Activated naive CD8-positive, alpha-beta T cell treated with anti-CD3 and anti-CD28 coated beads, Interleukin-2, amount 10 ng/mL, durations not matched to agents 7 days and 5 days (primary cell): ENCODE measurements at regions not wholly inside any gene's neighbourhood (a gene's known extent, or its start where the extent isn't known, plus 50 kb on each side); places are given as distances from the start of the nearest gene placed in this dataset.
"Not testable (repeated sequence)": the region's sequence is repeated elsewhere in the genome, so short reads cannot be mapped to it uniquely, and the experiment has no call there.

ENCODE experiments used
- ATAC-seq: fragments of 150-1000 bp; cut with Tn5 transposase; one replicate; pipeline ENCODE4 v1.10.0; 2021; ENCODE audit warnings: low read depth, moderate library complexity
- POLR2A ChIA-PET: fragments of 350-600 bp; sonication (Branson Sonifier 250); formaldehyde crosslinking; loops from one replicate; lab custom pipeline; 2021; ENCODE audit warnings: antibody characterized with exemption; lab: Charles Lee
- DNase-seq: peaks from one replicate; pipeline ENCODE4 v3.0.0; 2021
- H3K27ac Mint-ChIP-seq: one replicate; pipeline ENCODE4 v1.8.0; 2022; ENCODE audit warnings: mild to moderate bottlenecking, mixed read lengths
- H3K27me3 Mint-ChIP-seq: one replicate; pipeline ENCODE4 v1.8.0; 2022; ENCODE audit warnings: mild to moderate bottlenecking, moderate library complexity, mixed read lengths
- H3K36me3 Mint-ChIP-seq: one replicate; pipeline ENCODE4 v1.8.0; 2021; ENCODE audit warnings: mild to moderate bottlenecking, mixed read lengths
- H3K4me1 Mint-ChIP-seq: one replicate; pipeline ENCODE4 v1.8.0; 2021; ENCODE audit warnings: mixed read lengths
- H3K4me3 Mint-ChIP-seq: one replicate; pipeline ENCODE4 v1.8.0; 2022; ENCODE audit warnings: mild to moderate bottlenecking, moderate library complexity, mixed read lengths
- H3K9me3 Mint-ChIP-seq: one replicate; pipeline ENCODE4 v1.8.0; 2021; ENCODE audit warnings: mixed read lengths

DNA sequence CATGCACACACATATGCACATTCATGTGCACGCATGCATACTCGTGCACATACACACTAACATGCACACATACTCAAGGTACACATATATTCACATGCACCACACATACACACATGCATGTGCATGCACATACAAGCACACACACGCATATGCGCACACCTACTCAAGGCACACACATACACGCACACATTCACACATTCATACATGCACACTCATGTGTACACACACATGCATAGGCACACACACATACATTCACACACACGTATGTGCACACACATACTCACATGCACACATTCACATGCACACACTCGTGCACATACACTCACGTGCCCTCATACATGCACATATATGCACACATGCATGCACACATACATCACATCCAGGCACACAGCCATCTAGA lies 489.0 kb downstream of the MN1 start:
- DNase-seq = no peak
- Mint-ChIP-seq H3K9me3 (peaks cover 6% of the 10 kb centered on the region), H3K4me1 (peaks cover 2% of the 10 kb centered on the region), H3K27me3 (peaks cover 5% of the 10 kb centered on the region), H3K36me3 (no peaks in the 10 kb centered on the region), H3K27ac (no peak overlapping the region), H3K4me3 (no peak overlapping the region)
- ATAC-seq = no peak
- POLR2A ChIA-PET = no interaction called here

DNA sequence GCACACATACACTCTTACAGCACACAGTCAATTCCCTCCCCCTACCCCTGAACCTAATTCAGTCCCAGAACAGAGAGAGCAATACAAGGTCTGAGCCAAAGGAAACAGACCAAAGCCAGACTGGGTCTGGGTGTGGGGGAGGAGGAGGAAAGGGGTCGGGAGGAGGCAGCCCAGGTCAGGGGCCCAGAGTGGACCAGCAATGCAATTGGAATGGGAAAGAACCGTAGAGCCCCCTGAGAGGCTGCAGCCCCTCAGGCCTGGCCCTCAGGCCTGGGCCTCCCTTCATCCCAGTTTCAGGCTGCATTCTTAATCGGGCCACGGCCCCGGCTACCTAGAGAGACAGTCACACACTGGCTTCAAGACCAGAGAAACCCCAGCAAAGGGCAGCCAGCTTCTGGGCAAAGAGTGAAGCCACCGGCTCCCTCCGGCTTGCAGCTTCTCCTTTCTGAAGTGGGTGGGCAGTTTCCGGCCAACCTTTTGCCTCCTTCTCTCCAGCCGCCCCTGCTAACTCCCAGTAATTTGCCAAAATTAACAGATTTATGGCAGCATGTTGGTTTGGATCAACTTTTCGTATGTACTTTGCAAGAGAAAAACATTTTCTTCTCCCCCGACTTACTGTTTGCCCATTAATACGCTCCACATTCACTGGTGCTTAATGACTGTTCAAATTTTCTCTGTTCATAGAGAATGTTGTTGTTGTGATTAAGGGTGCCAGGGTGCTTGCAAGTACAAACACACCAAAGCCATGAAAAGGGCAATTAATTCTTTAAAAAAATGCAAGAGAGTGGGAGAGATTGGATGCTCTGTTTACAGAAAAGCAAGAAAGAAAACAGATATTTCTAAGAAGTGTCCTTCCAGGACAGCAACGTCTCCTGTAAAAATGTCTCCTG lies 488.3 kb downstream of the MN1 start:
- peaks cover 4% of the 10 kb centered on the region for H3K9me3 Mint-ChIP-seq
- no peak for ATAC-seq
- DNase-seq = no peak
- H3K27me3 Mint-ChIP-seq = peaks cover 5% of the 10 kb centered on the region
- H3K36me3 Mint-ChIP-seq = no peaks in the 10 kb centered on the region
- H3K4me1 Mint-ChIP-seq = no peaks in the 10 kb centered on the region
- H3K4me3 Mint-ChIP-seq = no peak overlapping the region
- POLR2A ChIA-PET = no interaction called here
- no peak overlapping the region for H3K27ac Mint-ChIP-seq

DNA sequence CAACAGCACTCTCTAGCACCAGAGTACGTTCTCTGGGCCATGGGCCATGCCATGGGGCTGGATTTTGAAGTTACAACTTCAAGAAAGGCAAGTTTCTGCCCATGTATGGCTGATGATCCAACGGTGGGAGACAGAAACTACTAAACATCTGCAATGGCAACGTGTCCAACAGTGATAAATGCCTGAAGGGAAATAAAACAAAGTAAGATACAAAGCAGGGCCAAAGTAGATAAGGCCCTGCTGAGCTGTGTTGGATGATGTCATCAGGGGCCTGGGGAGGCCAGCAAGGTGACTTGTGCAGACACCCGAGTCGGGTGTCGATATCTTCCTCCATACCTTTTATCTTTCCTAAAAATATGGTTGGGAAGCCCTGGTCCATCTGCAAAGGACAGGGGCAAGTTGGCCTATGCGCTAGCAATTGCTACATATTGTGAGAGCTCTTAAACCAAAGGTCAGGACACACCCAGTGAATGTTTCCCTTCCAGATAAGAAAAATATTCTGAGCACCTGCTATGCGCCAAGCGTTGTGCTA lies 487.2 kb downstream of the MN1 start:
- Mint-ChIP-seq H3K4me3 (no peak overlapping the region), H3K27me3 (peaks cover 8% of the 10 kb centered on the region), H3K36me3 (no peaks in the 10 kb centered on the region), H3K27ac (no peak overlapping the region), H3K9me3 (peaks cover 1% of the 10 kb centered on the region), H3K4me1 (no peaks in the 10 kb centered on the region)
- DNase-seq = no peak
- ATAC-seq = no peak
- POLR2A ChIA-PET = no interaction called here

DNA sequence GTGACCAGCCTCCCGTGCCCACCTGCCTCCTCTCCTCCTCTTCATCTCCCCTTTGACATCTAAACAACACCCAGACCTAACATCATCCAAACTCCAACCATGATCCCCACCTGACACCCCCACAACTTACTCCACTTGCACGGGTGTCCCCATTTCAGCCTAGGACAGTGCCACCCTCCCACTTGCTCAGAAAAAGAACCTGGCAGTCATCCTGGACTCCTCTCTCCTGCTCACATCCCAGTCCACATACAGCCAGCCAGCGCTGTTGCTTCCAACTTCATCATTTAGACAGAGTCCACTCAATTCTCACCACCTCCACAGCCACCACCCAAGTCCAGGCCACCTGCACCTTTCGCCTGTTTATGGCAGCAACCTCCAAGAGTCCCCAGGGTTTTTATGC lies 485.7 kb downstream of the MN1 start:
- DNase-seq (no peak), ATAC-seq (no peak)
- Mint-ChIP-seq H3K4me1 (no peaks in the 10 kb centered on the region), H3K4me3 (no peak overlapping the region), H3K27ac (no peak overlapping the region), H3K9me3 (peaks cover 3% of the 10 kb centered on the region), H3K36me3 (no peaks in the 10 kb centered on the region), H3K27me3 (peaks cover 13% of the 10 kb centered on the region)
- POLR2A ChIA-PET = no interaction called here

DNA sequence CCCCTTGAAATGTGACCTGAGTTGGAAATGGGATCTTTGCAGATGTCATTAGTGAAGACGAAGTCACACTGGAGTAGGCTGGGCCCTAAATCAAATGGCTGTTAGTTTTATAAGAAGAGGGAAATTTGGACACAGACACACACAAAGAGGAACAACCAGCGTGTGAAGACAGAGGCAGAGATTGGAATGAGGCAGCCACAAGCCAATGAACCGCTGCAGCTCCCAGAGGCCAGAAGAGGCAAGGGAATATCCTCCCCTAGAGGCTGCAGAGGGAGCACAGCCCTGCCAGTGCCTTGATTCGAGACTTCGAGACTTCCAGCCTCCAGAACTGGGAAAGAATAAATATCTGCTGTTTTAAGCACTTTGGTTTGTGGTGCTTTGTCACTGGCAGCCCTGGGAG lies 484.5 kb downstream of the MN1 start:
- POLR2A ChIA-PET = no interaction called here
- DNase-seq (no peak), ATAC-seq (no peak)
- Mint-ChIP-seq H3K27me3 (peaks cover 13% of the 10 kb centered on the region), H3K4me1 (no peaks in the 10 kb centered on the region), H3K4me3 (no peak overlapping the region), H3K27ac (no peak overlapping the region), H3K9me3 (peaks cover 3% of the 10 kb centered on the region), H3K36me3 (no peaks in the 10 kb centered on the region)

DNA sequence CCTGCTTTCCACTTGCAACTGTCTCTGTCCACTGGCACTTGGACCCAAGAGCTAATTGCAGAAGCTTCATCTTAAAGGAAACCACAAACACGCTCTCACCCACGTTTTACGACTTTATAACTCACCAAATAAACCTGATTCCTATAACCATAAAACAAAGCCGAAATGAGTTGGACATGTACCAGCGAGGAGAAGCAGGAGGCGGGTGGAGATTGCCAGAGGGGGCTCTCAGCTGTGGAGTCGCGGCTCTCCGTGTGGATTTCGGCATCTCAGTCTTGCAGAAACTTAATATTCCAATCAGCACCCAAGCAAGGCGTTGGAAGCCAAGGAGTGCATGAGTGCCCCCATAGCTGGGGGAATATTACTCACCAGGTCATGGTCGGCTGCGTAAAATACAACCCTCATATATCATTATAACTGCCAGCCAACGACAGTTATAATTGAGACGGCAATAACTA lies 483.6 kb downstream of the MN1 start:
- H3K4me1 Mint-ChIP-seq = no peaks in the 10 kb centered on the region
- H3K36me3 Mint-ChIP-seq = no peaks in the 10 kb centered on the region
- no peak overlapping the region for H3K27ac Mint-ChIP-seq
- peaks cover 13% of the 10 kb centered on the region for H3K27me3 Mint-ChIP-seq
- POLR2A ChIA-PET = no interaction called here
- DNase-seq (no peak), ATAC-seq (no peak)
- H3K9me3 Mint-ChIP-seq = peaks cover 3% of the 10 kb centered on the region
- H3K4me3 Mint-ChIP-seq = no peak overlapping the region

DNA sequence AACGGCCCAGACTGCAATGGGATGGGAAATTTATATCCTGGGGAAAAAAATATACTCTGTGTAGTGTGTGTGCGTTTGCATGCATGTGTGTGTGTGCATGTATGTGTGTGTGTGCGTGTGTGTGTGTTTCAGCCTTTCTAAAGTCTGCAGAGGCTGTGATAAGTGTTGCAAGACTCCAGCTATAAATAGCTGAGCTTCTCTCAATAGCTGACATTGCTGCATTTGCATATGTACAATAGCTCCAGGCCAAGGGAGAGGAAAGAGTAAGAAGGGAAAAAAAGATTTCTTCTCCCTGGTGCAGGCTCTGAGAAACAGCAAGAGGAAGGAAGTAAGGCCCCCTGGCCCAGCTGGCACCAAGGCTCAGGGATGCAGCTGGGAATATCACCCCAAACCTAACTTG lies 483.0 kb downstream of the MN1 start:
- Mint-ChIP-seq H3K27ac (no peak overlapping the region), H3K36me3 (no peaks in the 10 kb centered on the region), H3K4me3 (no peak overlapping the region), H3K4me1 (no peaks in the 10 kb centered on the region), H3K9me3 (peaks cover 3% of the 10 kb centered on the region), H3K27me3 (peaks cover 13% of the 10 kb centered on the region)
- ATAC-seq (no peak), DNase-seq (no peak)
- POLR2A ChIA-PET = no interaction called here

DNA sequence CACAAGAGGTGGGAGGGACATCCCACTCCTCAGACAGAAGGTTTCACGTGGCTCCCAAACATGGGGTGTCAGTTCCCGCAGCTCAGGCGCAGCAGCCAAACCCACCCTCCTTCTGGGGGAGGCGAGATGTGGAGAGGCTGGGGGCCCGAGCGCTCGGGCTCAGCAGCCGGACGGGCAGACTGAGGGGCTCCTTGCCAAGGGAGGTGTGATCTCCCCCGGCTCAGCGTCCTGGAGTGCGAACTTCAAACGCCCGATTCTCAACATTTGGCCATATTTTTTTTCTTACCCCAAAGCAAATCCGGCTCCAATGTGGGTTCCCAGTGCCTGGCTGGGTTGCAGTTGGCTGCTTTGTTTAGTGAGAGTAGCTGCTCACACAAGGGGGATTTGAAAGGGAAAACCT lies 477.9 kb downstream of the MN1 start:
- no peaks in the 10 kb centered on the region for H3K4me1 Mint-ChIP-seq
- peaks cover 14% of the 10 kb centered on the region for H3K27me3 Mint-ChIP-seq

DNA sequence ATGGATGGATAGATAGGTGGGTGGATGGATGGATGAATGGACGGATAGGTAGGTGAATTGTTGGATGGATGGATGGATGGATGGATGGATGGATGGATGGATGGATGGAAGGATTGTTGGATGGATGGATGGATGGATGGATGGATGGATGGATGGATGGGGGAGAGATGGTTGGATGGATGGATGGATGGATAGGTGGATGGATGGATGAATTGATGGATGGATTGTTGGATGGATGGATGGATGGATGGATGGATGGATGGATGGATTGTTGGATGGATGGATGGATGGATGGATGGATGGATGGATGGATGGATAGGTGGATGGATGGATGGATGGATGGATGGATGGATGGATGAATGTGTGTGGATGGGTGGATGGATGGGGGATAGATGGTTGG lies 476.6 kb downstream of the MN1 start:
- H3K27ac Mint-ChIP-seq, DNase-seq, H3K36me3 Mint-ChIP-seq, POLR2A ChIA-PET, ATAC-seq, H3K4me1 Mint-ChIP-seq, H3K4me3 Mint-ChIP-seq, H3K9me3 Mint-ChIP-seq: not testable (repeated sequence)
- H3K27me3 Mint-ChIP-seq = peaks cover 14% of the 10 kb centered on the region

More for the DNA sequence above, 477.9 kb downstream of the MN1 start:
- H3K36me3 Mint-ChIP-seq = no peaks in the 10 kb centered on the region
- H3K9me3 Mint-ChIP-seq = peaks cover 3% of the 10 kb centered on the region
- no peak for ATAC-seq
- no peak for DNase-seq
- POLR2A ChIA-PET = no interaction called here
- H3K4me3 Mint-ChIP-seq = no peak overlapping the region
- no peak overlapping the region for H3K27ac Mint-ChIP-seq

DNA sequence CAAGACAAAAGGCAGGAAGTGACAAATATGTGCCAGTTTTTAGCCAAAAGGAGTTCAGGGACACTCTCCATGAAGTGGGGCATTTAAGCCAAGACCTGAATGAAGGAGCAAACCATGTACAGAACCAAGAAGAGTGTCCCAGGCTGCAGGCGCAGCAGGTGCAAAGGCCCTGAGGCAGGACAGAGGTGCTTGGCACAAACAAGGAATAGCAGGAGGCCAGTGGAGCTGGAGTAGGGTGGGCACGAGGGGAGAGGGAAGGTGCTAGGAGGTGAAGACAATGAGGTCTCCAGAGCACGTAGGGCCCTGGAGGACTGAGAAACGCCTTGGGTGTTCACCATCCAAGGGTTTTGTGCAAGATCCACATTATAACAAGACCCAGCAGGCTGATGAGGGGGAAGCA lies 474.1 kb downstream of the MN1 start:
- no peak for ATAC-seq
- Mint-ChIP-seq H3K27me3 (peaks cover 17% of the 10 kb centered on the region), H3K36me3 (no peaks in the 10 kb centered on the region), H3K9me3 (peaks cover 1% of the 10 kb centered on the region), H3K4me1 (peaks cover 2% of the 10 kb centered on the region), H3K4me3 (no peak overlapping the region), H3K27ac (no peak overlapping the region)
- no peak for DNase-seq
- POLR2A ChIA-PET = no interaction called here

DNA sequence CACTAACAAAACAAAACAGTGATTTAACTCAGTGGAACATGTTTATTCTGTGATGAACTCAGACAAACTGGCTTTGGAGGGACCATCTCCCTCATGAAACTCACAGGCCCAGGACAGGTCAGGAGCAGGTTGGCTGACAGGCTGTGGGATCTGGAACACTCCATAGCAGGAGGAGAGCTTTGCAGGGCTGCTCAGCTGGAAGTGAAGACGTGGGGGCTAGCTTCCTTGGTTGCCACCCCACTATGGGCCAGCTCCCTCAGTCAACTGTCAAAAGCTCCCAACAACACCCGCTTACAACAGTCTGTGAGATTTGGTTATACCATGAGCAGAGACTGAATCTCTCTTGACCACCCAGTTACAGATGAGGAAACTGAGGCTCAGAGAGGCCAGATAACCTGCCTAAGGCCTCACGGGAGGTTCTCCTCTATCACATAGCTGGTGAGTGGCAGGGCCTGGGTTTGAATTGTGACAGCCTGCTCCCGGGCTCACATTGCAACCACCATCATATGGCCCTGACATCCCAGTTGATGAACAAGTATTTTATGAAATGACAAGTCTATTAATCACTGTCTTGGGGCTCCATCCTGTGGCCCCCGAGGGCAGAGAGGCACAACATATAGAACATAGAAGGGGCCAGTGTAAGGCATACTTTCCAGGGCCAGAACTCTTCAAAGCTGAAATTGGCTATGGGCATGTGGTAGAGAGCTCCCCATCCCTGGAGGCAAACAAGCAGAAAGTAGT lies 473.4 kb downstream of the MN1 start:
- ATAC-seq (no peak), DNase-seq (no peak)
- H3K4me1 Mint-ChIP-seq = peaks cover 2% of the 10 kb centered on the region
- H3K36me3 Mint-ChIP-seq = no peaks in the 10 kb centered on the region
- H3K27ac Mint-ChIP-seq = no peak overlapping the region
- H3K27me3 Mint-ChIP-seq = peaks cover 17% of the 10 kb centered on the region
- POLR2A ChIA-PET = no interaction called here
- H3K9me3 Mint-ChIP-seq = peaks cover 1% of the 10 kb centered on the region
- no peak overlapping the region for H3K4me3 Mint-ChIP-seq

DNA sequence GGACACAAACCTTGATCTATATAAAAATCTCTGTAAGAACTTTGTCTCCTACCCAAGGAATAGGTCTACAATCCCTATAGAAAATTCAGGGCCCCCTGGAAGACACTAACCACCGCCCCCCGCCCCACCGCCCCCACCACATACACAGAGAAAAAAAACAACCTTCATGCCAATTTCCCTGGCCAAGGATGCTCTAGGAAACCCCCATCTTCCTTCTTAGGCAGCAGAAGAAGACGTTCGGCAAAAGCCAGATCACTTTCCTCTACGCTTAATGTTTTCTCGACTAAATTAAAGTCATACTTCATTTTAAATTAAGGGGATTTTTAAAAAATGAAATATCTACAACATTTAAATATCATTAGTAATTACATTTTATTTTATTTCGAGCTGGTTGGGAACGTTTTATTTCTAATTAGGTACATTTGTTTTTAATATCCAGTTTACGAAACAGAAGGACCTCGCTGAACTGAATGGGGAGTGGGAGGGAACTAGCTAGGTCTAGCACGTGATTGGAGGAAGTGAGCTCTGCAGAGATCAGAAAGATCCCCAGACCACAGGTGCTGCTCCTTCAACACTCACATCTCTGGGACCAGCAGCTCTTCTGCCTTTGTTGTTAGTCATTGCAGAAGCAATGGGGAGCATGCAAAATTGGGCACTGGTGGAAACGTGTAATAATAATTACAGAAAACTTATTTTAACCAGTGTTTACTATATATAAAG lies 472.3 kb downstream of the MN1 start:
- no peak for DNase-seq
- no peak for ATAC-seq
- H3K4me1 Mint-ChIP-seq = peaks cover 2% of the 10 kb centered on the region
- H3K27me3 Mint-ChIP-seq = peaks cover 17% of the 10 kb centered on the region
- H3K4me3 Mint-ChIP-seq = no peak overlapping the region
- H3K36me3 Mint-ChIP-seq = no peaks in the 10 kb centered on the region
- H3K9me3 Mint-ChIP-seq = peaks cover 1% of the 10 kb centered on the region
- no peak overlapping the region for H3K27ac Mint-ChIP-seq
- POLR2A ChIA-PET = no interaction called here

DNA sequence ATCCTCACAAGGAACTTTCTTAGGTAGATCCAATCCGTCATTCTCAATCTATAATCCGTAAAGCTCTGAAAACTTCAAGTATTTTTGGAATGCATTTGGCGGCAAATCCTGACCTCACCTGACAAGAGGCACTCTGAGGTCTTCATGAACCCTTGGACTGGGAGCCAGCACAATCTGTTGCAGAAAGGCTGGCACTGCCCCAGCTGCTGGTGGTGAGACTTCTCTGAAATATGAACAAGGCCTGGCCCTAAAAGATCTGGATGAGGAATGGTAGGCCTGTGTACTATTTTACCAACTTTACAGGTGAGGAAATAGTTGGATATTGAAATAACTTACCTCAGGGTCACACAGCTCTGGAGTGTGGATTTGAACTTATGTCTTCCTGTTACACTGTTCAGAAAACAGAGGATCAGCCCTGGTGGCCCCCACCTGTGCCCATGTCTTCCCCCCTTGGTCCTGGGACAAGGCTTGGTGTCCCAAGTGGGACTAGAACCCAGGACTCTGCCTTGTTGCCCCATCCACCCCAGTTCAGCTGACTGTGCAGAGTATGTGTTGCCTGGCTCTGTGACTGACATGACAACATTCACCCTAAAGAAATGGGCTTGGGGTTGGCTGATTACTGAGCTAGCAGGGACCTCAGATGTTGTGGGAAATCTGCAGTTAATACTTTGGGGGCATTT lies 471.4 kb downstream of the MN1 start:
- Mint-ChIP-seq H3K27me3 (peaks cover 16% of the 10 kb centered on the region), H3K27ac (no peak overlapping the region), H3K36me3 (no peaks in the 10 kb centered on the region), H3K4me3 (no peak overlapping the region), H3K4me1 (peaks cover 2% of the 10 kb centered on the region), H3K9me3 (no peaks in the 10 kb centered on the region)
- DNase-seq = no peak
- no peak for ATAC-seq
- POLR2A ChIA-PET = no interaction called here
